ENCODE measurements at regions not wholly inside any gene's neighbourhood (a gene's known extent, or its start where the extent isn't known, plus 50 kb on each side); places are given as distances from the start of the nearest gene placed in this dataset.

DNA sequence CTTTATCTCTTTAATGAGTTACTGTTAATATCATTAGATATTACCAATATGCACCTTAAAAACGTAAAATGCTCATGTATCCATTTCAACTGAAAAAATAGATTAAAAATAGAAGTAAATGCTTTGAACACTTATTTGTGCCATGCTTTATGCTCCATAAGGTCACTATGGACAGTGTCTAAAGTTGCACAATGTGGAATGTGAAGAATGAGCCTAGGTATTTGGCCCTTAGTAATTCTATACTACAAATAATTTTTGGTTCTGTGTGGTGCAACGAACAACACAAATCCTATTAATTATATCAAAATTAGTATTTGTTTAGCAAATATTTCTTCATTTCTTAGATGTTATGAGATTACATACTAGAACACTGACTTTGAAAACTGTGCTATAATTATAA lies 469.9 kb upstream of the TUSC1 start:
- ChIA-PET CTCF (no interaction called here), POLR2A (no interaction called here)
- no peaks in the 10 kb centered on the region for H3K36me3 Mint-ChIP-seq (ENCODE audit: insufficient read depth, unreplicated experiment)
- no TSS peak for BruUV-seq (replicated peaks)
- intact Hi-C loops (cut with micrococcal nuclease), result no loop called here
- no peak overlapping the region for H3K27ac Mint-ChIP-seq (ENCODE audit: low read depth, unreplicated experiment)
- H3K9me3 Mint-ChIP-seq (ENCODE audit: unreplicated experiment), result no peaks in the 10 kb centered on the region
- no peaks in the 10 kb centered on the region for H3K27me3 Mint-ChIP-seq (ENCODE audit: insufficient read depth, unreplicated experiment)
- no peak overlapping the region for H3K4me3 Mint-ChIP-seq (ENCODE audit: unreplicated experiment)
- H3K4me1 Mint-ChIP-seq (ENCODE audit: insufficient read depth, unreplicated experiment), result no peaks in the 10 kb centered on the region
- TF ChIP-seq, protein P1, sequence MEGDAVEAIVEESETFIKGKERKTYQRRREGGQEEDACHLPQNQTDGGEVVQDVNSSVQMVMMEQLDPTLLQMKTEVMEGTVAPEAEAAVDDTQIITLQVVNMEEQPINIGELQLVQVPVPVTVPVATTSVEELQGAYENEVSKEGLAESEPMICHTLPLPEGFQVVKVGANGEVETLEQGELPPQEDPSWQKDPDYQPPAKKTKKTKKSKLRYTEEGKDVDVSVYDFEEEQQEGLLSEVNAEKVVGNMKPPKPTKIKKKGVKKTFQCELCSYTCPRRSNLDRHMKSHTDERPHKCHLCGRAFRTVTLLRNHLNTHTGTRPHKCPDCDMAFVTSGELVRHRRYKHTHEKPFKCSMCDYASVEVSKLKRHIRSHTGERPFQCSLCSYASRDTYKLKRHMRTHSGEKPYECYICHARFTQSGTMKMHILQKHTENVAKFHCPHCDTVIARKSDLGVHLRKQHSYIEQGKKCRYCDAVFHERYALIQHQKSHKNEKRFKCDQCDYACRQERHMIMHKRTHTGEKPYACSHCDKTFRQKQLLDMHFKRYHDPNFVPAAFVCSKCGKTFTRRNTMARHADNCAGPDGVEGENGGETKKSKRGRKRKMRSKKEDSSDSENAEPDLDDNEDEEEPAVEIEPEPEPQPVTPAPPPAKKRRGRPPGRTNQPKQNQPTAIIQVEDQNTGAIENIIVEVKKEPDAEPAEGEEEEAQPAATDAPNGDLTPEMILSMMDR (IDR thresholded peaks at IDR 0.05; ENCODE audit: unreplicated experiment), result no peak
- no peak for DNase-seq (ENCODE audit: unreplicated experiment)

DNA sequence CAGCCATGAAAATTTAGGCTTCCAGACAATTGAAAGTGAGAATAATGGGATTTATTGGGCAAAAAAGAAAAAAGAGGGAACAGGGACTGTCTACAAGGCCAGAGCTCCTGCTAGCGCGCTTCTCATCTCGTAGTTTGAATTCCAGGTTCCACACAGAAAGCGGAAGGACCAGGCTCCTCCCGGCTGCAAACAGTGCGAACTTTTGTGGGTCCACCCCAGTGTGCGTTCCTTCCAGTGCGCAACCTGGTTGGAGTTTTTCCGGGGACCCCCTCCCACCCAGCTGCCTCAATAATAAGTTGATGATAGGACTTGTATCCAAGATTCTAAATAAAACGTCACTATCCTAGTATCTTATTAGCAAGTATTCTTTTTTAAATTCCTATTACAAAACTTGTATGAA lies 467.7 kb upstream of the TUSC1 start:
- TF ChIP-seq, protein P1 (IDR thresholded peaks at IDR 0.05; ENCODE audit: unreplicated experiment), result no peak
- H3K27ac Mint-ChIP-seq (ENCODE audit: low read depth, unreplicated experiment), result no peak overlapping the region
- no peak overlapping the region for H3K4me3 Mint-ChIP-seq (ENCODE audit: unreplicated experiment)
- intact Hi-C loops (cut with micrococcal nuclease), result no loop called here
- POLR2A ChIA-PET, result no interaction called here
- no TSS peak for BruUV-seq (replicated peaks)
- no peak for DNase-seq (ENCODE audit: unreplicated experiment)
- no peaks in the 10 kb centered on the region for H3K27me3 Mint-ChIP-seq (ENCODE audit: insufficient read depth, unreplicated experiment)
- H3K4me1 Mint-ChIP-seq (ENCODE audit: insufficient read depth, unreplicated experiment), result no peaks in the 10 kb centered on the region
- H3K36me3 Mint-ChIP-seq (ENCODE audit: insufficient read depth, unreplicated experiment), result no peaks in the 10 kb centered on the region
- CTCF ChIA-PET, result interaction anchor here (0.9 kb wide), 1 partner anchor 10 kb away, joined by 3 read pairs; no protein-coding TSS in a partner anchor
- peaks cover 7% of the 10 kb centered on the region for H3K9me3 Mint-ChIP-seq (ENCODE audit: unreplicated experiment)

DNA sequence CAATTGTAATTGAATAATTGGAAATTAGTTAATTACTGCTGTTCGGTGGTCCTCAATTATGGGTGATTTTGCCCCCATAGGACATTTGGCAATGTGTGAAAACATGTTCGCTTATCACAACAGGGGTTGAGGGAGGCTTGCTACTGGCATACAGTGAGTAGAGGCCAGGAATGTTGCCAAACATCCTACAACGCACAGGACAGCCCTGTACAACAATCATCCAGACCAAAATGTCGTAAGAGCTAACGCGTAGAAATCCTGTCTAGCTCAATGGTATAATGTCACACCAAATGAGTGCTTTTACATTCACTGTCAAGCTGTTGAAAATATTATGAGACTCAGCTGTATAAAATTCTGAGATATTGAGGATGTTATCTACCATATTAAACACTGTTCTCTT lies 464.4 kb upstream of the TUSC1 start:
- Mint-ChIP-seq H3K4me3 (ENCODE audit: unreplicated experiment) (no peak overlapping the region), H3K27me3 (ENCODE audit: insufficient read depth, unreplicated experiment) (no peaks in the 10 kb centered on the region), H3K9me3 (ENCODE audit: unreplicated experiment) (peaks cover 7% of the 10 kb centered on the region), H3K4me1 (ENCODE audit: insufficient read depth, unreplicated experiment) (no peaks in the 10 kb centered on the region), H3K36me3 (ENCODE audit: insufficient read depth, unreplicated experiment) (no peaks in the 10 kb centered on the region), H3K27ac (ENCODE audit: low read depth, unreplicated experiment) (no peak overlapping the region)
- TF ChIP-seq, protein P1 (IDR thresholded peaks at IDR 0.05; ENCODE audit: unreplicated experiment), result no peak
- DNase-seq (ENCODE audit: unreplicated experiment), result peak; percentile 6
- CTCF ChIA-PET, result interaction anchor here (0.6 kb wide), 1 partner anchor 17 kb away, joined by 3 read pairs; no protein-coding TSS in a partner anchor
- POLR2A ChIA-PET, result no interaction called here
- BruUV-seq (replicated peaks), result no TSS peak
- intact Hi-C loops (cut with micrococcal nuclease), result no loop called here

DNA sequence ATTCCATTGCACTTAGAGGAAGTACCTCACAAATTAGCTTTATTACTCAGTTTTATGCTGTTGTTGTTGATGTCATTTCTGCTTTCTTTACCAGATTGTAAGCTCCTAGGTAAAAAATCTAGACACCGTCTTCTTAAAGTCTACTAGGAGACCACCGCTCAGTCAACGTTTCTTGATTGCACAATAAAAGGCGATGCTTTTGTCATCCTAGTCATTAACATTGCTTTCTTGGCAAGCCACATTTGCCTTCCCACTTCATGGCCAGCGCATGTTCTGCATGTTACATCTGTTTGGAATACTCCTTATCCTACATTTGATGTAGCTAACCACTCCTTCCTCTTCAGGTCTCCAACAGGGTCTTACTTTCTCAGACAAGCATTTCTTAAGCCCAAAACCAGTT lies 464.0 kb upstream of the TUSC1 start:
- intact Hi-C loops (cut with micrococcal nuclease), result no loop called here
- H3K27ac Mint-ChIP-seq (ENCODE audit: low read depth, unreplicated experiment), result no peak overlapping the region
- H3K4me1 Mint-ChIP-seq (ENCODE audit: insufficient read depth, unreplicated experiment), result no peaks in the 10 kb centered on the region
- BruUV-seq (replicated peaks), result no TSS peak
- no peak for DNase-seq (ENCODE audit: unreplicated experiment)
- TF ChIP-seq, protein P1 (IDR thresholded peaks at IDR 0.05; ENCODE audit: unreplicated experiment), result no peak
- peaks cover 7% of the 10 kb centered on the region for H3K9me3 Mint-ChIP-seq (ENCODE audit: unreplicated experiment)
- H3K4me3 Mint-ChIP-seq (ENCODE audit: unreplicated experiment), result no peak overlapping the region
- H3K36me3 Mint-ChIP-seq (ENCODE audit: insufficient read depth, unreplicated experiment), result no peaks in the 10 kb centered on the region
- no peaks in the 10 kb centered on the region for H3K27me3 Mint-ChIP-seq (ENCODE audit: insufficient read depth, unreplicated experiment)
- ChIA-PET CTCF (no interaction called here), POLR2A (no interaction called here)

Data from MCF 10A (cell line).